ENCODE measurements at regions not wholly inside any gene's neighbourhood (a gene's known extent, or its start where the extent isn't known, plus 50 kb on each side); places are given as distances from the start of the nearest gene placed in this dataset.

- H3K9me1 ChIP-seq (replicated peaks; ENCODE audit: control insufficient read depth, extremely low read depth, insufficient read depth, low read length) = no peaks in the 10 kb centered on the region
- no peaks in the 10 kb centered on the region for H4K20me1 ChIP-seq (replicated peaks; ENCODE audit: control insufficient read depth, extremely low read depth, insufficient read depth, low read length)
- TF ChIP-seq MYC (IDR thresholded peaks at IDR 0.05; ENCODE audit: low read depth, low read length) (no peak), POLR2AphosphoS5 (IDR thresholded peaks at IDR 0.05; ENCODE audit: insufficient read depth, low read depth, low read length) (no peak), GATA2 (IDR thresholded peaks at IDR 0.05; ENCODE audit: insufficient read depth, insufficient read length, low read depth, low read length) (no peak), JUN (IDR thresholded peaks at IDR 0.05; ENCODE audit: borderline replicate concordance, insufficient read depth, insufficient read length, low read depth) (no peak), FOS (IDR thresholded peaks at IDR 0.05; ENCODE audit: borderline replicate concordance, insufficient read depth, low read length) (no peak)
- no peak overlapping the region for H3K9ac ChIP-seq (replicated peaks; ENCODE audit: extremely low read depth, insufficient read depth, low read length)
- H3K36me3 ChIP-seq (ENCODE audit: control insufficient read depth in 2 of 2, extremely low read depth in 1 of 2, insufficient read depth in 2 of 2, low read length in 2 of 2) = no peaks in the 10 kb centered on the region
- H3K27me3 ChIP-seq (ENCODE audit: control insufficient read depth in 2 of 2, insufficient read depth in 2 of 2, low read length in 2 of 2) = no peaks in the 10 kb centered on the region
- dilution Hi-C loops (cut with MboI; ENCODE audit: extremely low pct_ligation_motif_present, low sequenced_read_pairs) = no loop called here
- DNase-seq (ENCODE audit: low read depth, low spot score) = no peak
- H3K27ac ChIP-seq (ENCODE audit: insufficient read depth, low read depth, low read length) = no peak overlapping the region
- H3K4me2 ChIP-seq (ENCODE audit: insufficient read depth, low read length) = no peak overlapping the region
- no peak overlapping the region for H3K4me3 ChIP-seq (replicated peaks in 1 of 3; ENCODE audit: insufficient read depth in 1 of 3, low read depth in 1 of 3, low read length in 3 of 3)
- no TSS peak for BruUV-seq (replicated peaks)
- CTCF ChIA-PET = interaction anchor here (1.5 kb wide), 1 partner anchor 34 kb away, joined by 3 read pairs; no protein-coding TSS in a partner anchor
- POLR2A ChIA-PET = no interaction called here
- no peaks in the 10 kb centered on the region for H3K9me3 ChIP-seq (replicated peaks; ENCODE audit: control insufficient read depth, insufficient read depth, low read length)
- no peaks in the 10 kb centered on the region for H3K79me2 ChIP-seq (ENCODE audit: control insufficient read depth, insufficient read depth, low read length)
- H2AFZ ChIP-seq (ENCODE audit: low read depth, low read length) = no peak overlapping the region
- intact Hi-C loops (cut with micrococcal nuclease) = no loop called here
- H3K4me1 ChIP-seq (ENCODE audit: control insufficient read depth, extremely low read depth, insufficient read depth, low read length) = no peaks in the 10 kb centered on the region
- FAIRE-seq = no peak
Observed at GRCh38 chr6:129923530-129924250, 62.6 kb upstream of the TMEM244 start.

DNA sequence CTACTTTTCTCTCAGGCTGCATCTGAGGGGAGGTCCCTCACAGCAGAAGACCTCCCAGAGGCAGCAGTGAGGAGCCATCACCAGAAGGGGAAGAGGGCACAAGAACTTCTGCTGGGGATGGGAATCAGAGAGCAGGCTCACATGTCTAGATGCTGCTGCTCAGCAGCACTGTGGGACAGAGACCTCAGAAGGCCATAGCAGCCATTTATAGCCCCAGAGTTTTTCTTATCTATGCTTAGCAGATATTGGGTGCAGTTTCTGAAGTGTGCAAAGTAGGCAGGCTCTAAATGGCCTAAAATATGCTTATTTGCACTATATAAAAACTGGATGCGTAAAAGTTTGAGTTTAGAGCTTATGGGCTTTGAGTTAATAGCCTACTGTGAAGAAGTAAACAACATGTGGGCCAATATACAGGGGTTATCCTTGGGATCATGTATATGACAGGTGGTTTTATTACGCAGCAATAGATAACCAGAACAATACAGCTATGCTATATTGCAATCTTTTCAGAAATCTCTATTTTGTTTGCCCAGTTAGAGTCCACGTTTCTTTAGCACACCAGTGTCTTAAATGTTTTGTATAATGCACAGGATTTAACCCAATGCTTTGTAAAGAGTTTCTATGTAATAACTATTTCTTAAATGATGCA lies 60.2 kb upstream of the TMEM244 start:
- DNase-seq (ENCODE audit: low read depth, low spot score) = no peak
- Histone ChIP-seq H3K9ac (replicated peaks; ENCODE audit: extremely low read depth, insufficient read depth, low read length) (no peak overlapping the region), H3K27ac (ENCODE audit: insufficient read depth, low read depth, low read length) (no peak overlapping the region), H3K4me1 (ENCODE audit: control insufficient read depth, extremely low read depth, insufficient read depth, low read length) (no peaks in the 10 kb centered on the region), H3K4me3 (replicated peaks in 1 of 3; ENCODE audit: insufficient read depth in 1 of 3, low read depth in 1 of 3, low read length in 3 of 3) (no peak overlapping the region), H3K36me3 (ENCODE audit: control insufficient read depth in 2 of 2, extremely low read depth in 1 of 2, insufficient read depth in 2 of 2, low read length in 2 of 2) (no peaks in the 10 kb centered on the region), H3K4me2 (ENCODE audit: insufficient read depth, low read length) (no peak overlapping the region), H3K27me3 (ENCODE audit: control insufficient read depth in 2 of 2, insufficient read depth in 2 of 2, low read length in 2 of 2) (no peaks in the 10 kb centered on the region), H3K79me2 (ENCODE audit: control insufficient read depth, insufficient read depth, low read length) (no peaks in the 10 kb centered on the region), H3K9me3 (replicated peaks; ENCODE audit: control insufficient read depth, insufficient read depth, low read length) (no peaks in the 10 kb centered on the region), H2AFZ (ENCODE audit: low read depth, low read length) (no peak overlapping the region), H3K9me1 (replicated peaks; ENCODE audit: control insufficient read depth, extremely low read depth, insufficient read depth, low read length) (no peaks in the 10 kb centered on the region), H4K20me1 (replicated peaks; ENCODE audit: control insufficient read depth, extremely low read depth, insufficient read depth, low read length) (no peaks in the 10 kb centered on the region)
- TF ChIP-seq JUN (IDR thresholded peaks at IDR 0.05; ENCODE audit: borderline replicate concordance, insufficient read depth, insufficient read length, low read depth) = no peak
- TF ChIP-seq, protein P1, sequence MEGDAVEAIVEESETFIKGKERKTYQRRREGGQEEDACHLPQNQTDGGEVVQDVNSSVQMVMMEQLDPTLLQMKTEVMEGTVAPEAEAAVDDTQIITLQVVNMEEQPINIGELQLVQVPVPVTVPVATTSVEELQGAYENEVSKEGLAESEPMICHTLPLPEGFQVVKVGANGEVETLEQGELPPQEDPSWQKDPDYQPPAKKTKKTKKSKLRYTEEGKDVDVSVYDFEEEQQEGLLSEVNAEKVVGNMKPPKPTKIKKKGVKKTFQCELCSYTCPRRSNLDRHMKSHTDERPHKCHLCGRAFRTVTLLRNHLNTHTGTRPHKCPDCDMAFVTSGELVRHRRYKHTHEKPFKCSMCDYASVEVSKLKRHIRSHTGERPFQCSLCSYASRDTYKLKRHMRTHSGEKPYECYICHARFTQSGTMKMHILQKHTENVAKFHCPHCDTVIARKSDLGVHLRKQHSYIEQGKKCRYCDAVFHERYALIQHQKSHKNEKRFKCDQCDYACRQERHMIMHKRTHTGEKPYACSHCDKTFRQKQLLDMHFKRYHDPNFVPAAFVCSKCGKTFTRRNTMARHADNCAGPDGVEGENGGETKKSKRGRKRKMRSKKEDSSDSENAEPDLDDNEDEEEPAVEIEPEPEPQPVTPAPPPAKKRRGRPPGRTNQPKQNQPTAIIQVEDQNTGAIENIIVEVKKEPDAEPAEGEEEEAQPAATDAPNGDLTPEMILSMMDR (IDR thresholded peaks at IDR 0.05; ENCODE audit: extremely low read depth in 1 of 2, insufficient read depth in 1 of 2, low read depth in 1 of 2, low read length in 2 of 2) = no peak
- TF ChIP-seq, protein P2, sequence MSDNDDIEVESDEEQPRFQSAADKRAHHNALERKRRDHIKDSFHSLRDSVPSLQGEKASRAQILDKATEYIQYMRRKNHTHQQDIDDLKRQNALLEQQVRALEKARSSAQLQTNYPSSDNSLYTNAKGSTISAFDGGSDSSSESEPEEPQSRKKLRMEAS (IDR thresholded peaks at IDR 0.05; ENCODE audit: insufficient read depth, insufficient read length) = no peak
- no peak for TF ChIP-seq GATA2 (IDR thresholded peaks at IDR 0.05; ENCODE audit: insufficient read depth, insufficient read length, low read depth, low read length)
- TF ChIP-seq FOS (IDR thresholded peaks at IDR 0.05; ENCODE audit: borderline replicate concordance, insufficient read depth, low read length) = no peak
- no peak for TF ChIP-seq MYC (IDR thresholded peaks at IDR 0.05; ENCODE audit: low read depth, low read length)
- no peak for TF ChIP-seq EZH2 (IDR thresholded peaks at IDR 0.05; ENCODE audit: borderline replicate concordance, low read depth, low read length, severe bottlenecking)
- no peak for TF ChIP-seq POLR2AphosphoS5 (IDR thresholded peaks at IDR 0.05; ENCODE audit: insufficient read depth, low read depth, low read length)
- no peak for TF ChIP-seq POLR2A (IDR thresholded peaks at IDR 0.05; ENCODE audit: low read depth, low read length)
- FAIRE-seq = no peak
- BruUV-seq (replicated peaks) = no TSS peak
- CTCF ChIA-PET = no interaction called here
- intact Hi-C loops (cut with micrococcal nuclease) = no loop called here
- POLR2A ChIA-PET = no interaction called here
- dilution Hi-C loops (cut with MboI; ENCODE audit: extremely low pct_ligation_motif_present, low sequenced_read_pairs) = no loop called here
